ENCODE measurements at regions not wholly inside any gene's neighbourhood (a gene's known extent, or its start where the extent isn't known, plus 50 kb on each side); places are given as distances from the start of the nearest gene placed in this dataset.
"Not testable (repeated sequence)": the region's sequence is repeated elsewhere in the genome, so short reads cannot be mapped to it uniquely, and the experiment has no call there.

GRCh38 chr22:26769663-26770062, 112.3 kb downstream of the MIAT start:
- DNase-seq (ENCODE audit: low read depth), result no peak

DNA sequence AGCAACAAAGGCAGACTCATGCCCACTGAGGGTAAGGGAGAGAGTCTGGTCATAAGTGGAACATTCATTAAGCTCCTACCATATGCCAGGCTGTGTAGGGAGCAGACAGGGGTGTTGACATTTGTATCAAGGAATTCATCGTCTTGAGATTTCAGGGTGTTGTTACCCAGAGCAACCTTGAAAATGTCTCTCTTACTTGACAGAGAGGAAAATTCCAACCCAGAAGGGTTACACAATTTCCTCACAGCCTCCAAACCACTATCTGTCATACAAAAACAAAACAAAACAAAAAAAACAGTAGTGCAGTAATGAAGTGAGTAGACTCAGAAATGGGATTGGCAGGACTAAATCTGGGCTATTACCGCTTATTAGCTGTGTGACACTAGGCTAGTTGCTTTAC, 113.2 kb downstream of the MIAT start:
- no peak for DNase-seq (ENCODE audit: low read depth)

- DNase-seq (ENCODE audit: low read depth), result not testable (repeated sequence)
Observed at GRCh38 chr22:26773054-26773453, 115.7 kb downstream of the MIAT start.

DNA sequence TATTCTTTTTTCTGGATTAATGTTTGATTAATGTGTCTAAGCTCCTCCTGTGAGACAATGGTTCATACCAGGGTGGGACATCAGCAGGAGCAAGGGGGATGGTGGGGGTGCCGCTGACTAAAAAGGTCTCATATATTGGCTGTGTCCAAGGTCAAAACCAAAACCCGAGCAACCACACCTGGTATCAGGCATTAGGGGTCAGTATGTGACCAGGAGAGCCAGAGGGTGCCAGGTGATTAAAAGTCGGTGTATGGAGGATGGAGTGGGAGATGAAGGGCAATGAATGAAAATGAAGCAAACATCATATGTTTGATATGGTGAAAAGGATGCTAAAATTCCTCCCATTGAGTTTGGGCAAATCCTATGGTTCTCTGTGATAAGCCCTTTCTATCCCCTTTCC, 118.0 kb downstream of the MIAT start:
- DNase-seq (ENCODE audit: low read depth), result no peak

- no peak for DNase-seq (ENCODE audit: low read depth)
Observed at GRCh38 chr22:26777156-26777801, 119.9 kb downstream of the MIAT start.

DNA sequence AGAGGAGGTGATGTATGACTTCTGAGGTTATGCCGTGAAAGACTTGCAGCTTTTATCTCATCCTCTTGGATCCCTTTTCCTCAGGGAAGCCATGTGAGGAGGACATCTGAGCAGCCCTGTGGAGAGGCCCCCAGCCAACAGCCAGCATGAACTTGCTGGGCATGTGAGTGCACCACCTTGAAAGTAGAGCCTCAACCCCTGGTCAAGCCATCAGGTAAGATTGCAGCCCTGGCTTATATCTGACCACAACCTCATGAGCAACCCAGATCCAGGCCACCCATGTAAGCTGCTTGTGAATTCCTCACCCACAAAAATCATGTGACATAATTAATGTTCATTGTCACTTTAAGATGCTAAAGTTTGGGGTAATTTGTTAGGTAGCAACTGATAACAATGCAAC, 121.0 kb downstream of the MIAT start:
- no peak for DNase-seq (ENCODE audit: low read depth)

- no peak for DNase-seq (ENCODE audit: low read depth)
Observed at GRCh38 chr22:26779108-26779507, 121.7 kb downstream of the MIAT start.

DNA sequence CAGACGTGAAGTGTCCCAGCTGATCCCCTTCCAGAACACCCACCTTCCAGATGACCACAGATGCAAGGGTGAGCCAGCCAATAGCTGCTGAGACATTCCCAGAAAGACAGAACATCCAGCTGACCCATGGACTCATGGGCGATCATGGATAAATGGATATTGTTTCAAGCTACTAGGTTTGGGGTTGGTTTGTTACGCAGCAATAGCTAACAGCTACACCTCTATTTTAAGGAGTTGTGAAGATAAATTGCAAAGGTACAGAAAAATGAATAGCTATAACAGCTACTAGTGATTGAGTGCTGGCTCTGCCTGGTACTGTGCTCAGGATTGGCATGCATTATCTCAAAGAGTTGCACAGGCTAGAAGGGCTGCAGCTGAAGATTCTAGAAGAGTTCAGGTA, 122.5 kb downstream of the MIAT start:
- no peak for DNase-seq (ENCODE audit: low read depth)

- no peak for DNase-seq (ENCODE audit: low read depth)
Observed at GRCh38 chr22:26780521-26780920, 123.1 kb downstream of the MIAT start.

GRCh38 chr22:26781062-26781461, 123.7 kb downstream of the MIAT start:
- no peak for DNase-seq (ENCODE audit: low read depth)

GRCh38 chr22:26781596-26781995, 124.2 kb downstream of the MIAT start:
- no peak for DNase-seq (ENCODE audit: low read depth)

- DNase-seq (ENCODE audit: low read depth), result no peak
Observed at GRCh38 chr22:26783885-26784284, 126.5 kb downstream of the MIAT start.

DNA sequence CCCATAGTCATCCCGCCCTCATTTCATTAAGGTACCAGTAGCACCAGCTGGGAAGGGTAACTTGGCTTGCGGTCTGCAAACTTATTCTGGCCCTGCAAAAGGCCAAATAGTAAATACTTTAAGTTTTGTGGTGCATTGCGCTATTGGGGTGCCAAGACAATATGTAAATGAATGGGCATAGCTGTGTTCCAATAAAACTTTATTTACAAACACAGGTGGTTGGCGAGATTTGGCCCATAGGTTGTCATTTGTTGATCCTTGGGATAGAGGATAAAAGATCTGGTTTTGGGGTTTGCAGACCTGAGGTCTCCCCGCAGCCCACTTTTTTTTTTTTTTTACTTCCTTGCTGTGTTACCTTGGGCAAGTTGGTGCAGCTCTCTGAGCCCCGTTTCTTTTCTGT, 127.4 kb downstream of the MIAT start:
- DNase-seq (ENCODE audit: low read depth), result no peak

DNA sequence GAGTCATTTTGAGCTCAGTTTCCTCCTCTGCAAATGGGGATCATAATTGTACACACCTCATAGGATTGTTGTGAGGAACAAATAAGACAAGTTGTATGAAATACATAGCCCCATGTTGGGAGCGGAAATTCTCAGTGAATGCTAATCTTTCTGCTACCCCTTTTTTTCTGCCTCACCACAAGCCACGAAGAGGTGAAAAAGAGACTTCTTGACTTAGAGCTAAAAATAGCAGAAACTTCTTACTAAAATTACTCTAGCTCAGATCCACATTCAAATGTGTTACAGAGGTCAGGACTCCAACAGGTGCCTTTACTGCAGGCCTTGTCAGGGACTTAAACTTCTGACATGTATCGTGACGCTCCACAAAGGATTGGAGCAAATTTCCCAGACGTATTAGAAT, 128.5 kb downstream of the MIAT start:
- no peak for DNase-seq (ENCODE audit: low read depth)

DNA sequence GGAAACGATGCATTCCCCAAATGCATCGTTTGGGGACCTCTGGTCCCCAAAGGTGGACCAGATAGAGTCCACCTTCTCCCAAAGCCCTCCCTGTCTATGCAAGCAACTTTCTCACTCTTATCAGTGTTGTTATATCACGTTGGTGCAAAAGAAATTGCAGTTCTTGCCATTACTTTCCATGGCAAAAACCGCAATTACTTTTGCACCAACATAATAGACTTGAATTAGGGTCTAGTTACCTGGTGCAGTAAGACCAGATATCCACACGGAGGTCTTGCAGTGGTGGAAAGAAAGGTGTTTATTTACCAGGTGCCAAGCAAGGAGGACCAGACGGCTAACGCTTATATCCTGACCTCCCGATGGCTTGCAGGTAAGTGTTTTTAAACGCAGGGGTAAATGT, 129.0 kb downstream of the MIAT start:
- DNase-seq (ENCODE audit: low read depth), result no peak

GRCh38 chr22:26789951-26790350, 132.6 kb downstream of the MIAT start:
- DNase-seq (ENCODE audit: low read depth), result no peak

DNA sequence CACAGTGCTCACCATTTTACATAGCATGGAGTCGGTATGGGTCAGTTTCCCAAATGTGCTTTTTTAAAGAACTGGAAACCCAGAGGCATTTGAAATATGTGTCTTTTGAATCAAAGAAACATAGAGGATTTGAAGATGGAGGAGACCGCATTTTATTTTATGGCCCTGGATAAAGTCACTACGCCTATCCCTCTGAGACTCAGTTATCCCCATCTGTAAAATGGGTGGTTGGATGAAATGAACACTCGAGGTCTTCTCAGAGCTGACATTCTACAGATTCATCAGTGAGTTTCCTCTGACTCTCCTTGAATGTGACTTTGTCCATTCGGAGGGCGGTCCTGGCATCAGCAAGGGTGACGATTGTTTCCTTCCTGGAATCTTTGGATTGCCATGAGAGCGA, 135.1 kb downstream of the MIAT start:
- DNase-seq (ENCODE audit: low read depth), result no peak

DNA sequence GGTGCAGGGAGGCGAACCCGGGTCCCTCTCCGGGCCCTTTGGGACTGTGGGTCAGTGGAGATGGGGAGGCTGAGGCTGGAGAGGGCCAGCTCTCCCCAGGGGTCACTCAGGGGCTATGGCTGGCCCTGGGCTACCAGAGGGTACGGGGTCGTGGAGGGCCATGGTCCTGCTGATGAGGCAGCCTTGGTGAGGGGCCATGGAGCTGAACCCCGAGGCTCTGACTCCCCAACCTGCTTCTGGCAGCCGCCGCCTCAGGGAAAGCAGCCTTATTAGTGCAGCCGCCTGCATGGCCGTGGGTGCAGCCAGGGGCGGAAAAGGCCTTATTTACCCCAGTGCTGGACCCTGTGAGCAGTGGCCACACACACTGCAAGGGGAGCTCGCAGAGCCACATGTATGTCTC, 139.4 kb downstream of the MIAT start:
- DNase-seq (ENCODE audit: low read depth), result no peak

- DNase-seq (ENCODE audit: low read depth), result no peak
Observed at GRCh38 chr22:26797910-26798309, 140.5 kb downstream of the MIAT start.

DNA sequence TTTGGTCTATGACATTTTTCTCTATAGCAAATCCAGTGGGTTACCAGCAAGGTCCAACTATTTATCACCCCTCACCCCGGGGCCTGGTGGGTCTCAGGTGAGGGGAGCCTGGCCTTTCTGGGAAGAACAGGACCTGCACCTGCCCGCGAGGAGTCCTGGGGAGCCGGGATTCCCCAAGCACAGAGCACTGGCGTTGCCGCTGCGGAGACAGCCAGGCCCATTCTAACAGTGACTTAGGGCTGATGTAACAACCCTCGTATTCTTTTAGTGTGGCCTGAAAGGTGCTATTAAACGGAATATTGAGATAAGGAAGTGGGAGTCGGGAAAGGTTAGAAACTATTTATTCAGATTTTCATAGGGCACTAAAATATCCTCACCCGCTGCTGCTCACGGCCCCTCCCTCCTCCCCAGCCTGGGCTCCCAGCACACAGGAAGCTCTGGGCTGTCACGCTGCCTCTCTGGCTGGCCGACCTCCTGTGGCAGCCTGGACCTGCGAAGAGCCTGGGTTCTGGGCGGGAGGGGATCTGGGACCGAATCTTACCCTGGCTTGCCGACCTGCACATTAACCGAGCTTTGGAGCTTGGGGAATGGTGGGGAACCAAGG, 141.2 kb downstream of the MIAT start:
- DNase-seq (ENCODE audit: low read depth), result no peak

- no peak for DNase-seq (ENCODE audit: low read depth)
Observed at GRCh38 chr22:26800858-26801257, 143.5 kb downstream of the MIAT start.

GRCh38 chr22:26801449-26801848, 144.1 kb downstream of the MIAT start:
- DNase-seq (ENCODE audit: low read depth), result no peak

- no peak for DNase-seq (ENCODE audit: low read depth)
Observed at GRCh38 chr22:26804315-26804714, 146.9 kb downstream of the MIAT start.

DNA sequence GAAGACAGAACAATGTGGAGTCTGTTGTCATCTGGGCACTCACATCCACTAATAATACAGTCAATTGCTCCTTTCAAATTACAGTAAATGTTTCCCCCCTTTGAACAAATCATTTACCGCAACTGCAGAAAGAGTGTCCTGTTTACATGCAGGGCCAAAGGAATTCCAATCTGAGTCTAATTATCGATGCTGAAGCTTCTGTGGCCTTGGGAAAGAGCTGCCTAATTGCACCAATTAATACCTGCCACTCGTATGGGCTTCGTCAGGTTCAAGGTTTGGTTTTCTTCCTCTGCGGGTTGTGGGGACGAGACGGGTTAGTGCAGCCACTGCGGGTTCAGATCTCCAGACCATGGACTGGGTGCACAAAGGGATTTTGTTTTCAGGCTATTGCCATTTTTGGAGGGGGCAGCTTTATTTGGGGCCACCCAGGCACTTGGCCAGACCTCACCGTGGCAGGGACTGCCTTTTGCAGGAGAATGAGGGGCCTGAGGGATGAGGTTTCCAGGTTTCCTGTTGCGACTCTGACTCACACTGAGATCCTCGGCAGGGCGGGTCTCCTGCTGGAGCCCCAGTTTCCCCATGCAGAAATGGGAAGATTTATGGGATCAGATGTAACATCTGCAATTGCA, 147.6 kb downstream of the MIAT start:
- DNase-seq (ENCODE audit: low read depth), result no peak

Measured in stimulated activated CD8-positive, alpha-beta memory T cell treated with anti-CD3 and anti-CD28 coated beads, Interleukin-12 subunit alpha, Interleukin-12 subunit beta, amount 100 ng/mL, for 1 hour (primary cell).